GM06990 (cell line): ENCODE measurements at regions not wholly inside any gene's neighbourhood (a gene's known extent, or its start where the extent isn't known, plus 50 kb on each side); places are given as distances from the start of the nearest gene placed in this dataset.

Experiments used
- DNase-seq: peaks from one replicate; pipeline ENCODE4 v3.0.0-alpha.2; 2011; ENCODE audit not compliant: insufficient read length; ENCODE audit errors: extremely low read depth
- H3K27me3 ChIP-seq: replicated peaks from 2 replicates; pipeline ENCODE4 v1.6.0; 2011; ENCODE audit warnings: low read length; ENCODE audit not compliant: control insufficient read depth, insufficient read depth
- H3K36me3 ChIP-seq: 2 replicates; pipeline ENCODE4 v1.5.1; 2011; ENCODE audit warnings: low read length; ENCODE audit not compliant: control insufficient read depth, insufficient read depth
- H3K4me3 ChIP-seq: replicated peaks from 2 replicates; pipeline ENCODE4 v1.5.1; 2011; ENCODE audit warnings: low read depth, mild to moderate bottlenecking, control low read depth, low read length
- CTCF ChIP-seq: IDR thresholded peaks from 2 replicates; pipeline ENCODE4 v1.5.1; 2011; ENCODE audit warnings: low read length, control low read depth, mild to moderate bottlenecking, inconsistent platforms; ENCODE audit not compliant: insufficient read depth, poor library complexity, severe bottlenecking

GRCh38 chr1:69201716-69202115, 366.0 kb upstream of the LRRC7 start:
- TF ChIP-seq CTCF: no peak
- DNase-seq: no peak

GRCh38 chr1:69203166-69203565, 364.6 kb upstream of the LRRC7 start:
- Histone ChIP-seq H3K27me3 (no peaks in the 10 kb centered on the region), H3K4me3 (no peak overlapping the region), H3K36me3 (no peaks in the 10 kb centered on the region)
- TF ChIP-seq CTCF: no peak
- no peak for DNase-seq

More at GRCh38 chr1:69201716-69202115, 366.0 kb upstream of the LRRC7 start:
- H3K4me3 ChIP-seq: no peak overlapping the region
- no peaks in the 10 kb centered on the region for H3K36me3 ChIP-seq
- H3K27me3 ChIP-seq: no peaks in the 10 kb centered on the region

DNA sequence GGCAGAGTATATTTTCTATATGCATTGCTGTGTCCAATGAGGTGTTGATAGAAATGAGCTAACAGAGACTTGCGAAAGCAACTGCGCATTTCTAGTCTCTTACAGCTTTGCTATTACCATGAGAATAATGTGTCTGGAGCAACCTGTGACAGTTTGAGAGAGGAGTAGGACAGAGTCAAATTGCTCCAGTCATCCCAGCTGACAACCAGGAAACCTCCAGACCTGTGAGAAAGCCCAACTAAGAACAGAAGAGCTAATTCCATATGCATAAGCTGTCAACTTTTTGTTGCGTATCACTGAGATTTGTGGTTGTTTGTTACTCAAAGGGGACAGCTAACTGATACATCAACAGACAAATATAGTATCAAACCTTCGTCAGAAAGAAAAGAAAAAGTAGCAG, 354.1 kb upstream of the LRRC7 start:
- Histone ChIP-seq H3K36me3 (no peaks in the 10 kb centered on the region), H3K27me3 (no peaks in the 10 kb centered on the region), H3K4me3 (no peak overlapping the region)
- no peak for DNase-seq
- TF ChIP-seq CTCF: no peak

DNA sequence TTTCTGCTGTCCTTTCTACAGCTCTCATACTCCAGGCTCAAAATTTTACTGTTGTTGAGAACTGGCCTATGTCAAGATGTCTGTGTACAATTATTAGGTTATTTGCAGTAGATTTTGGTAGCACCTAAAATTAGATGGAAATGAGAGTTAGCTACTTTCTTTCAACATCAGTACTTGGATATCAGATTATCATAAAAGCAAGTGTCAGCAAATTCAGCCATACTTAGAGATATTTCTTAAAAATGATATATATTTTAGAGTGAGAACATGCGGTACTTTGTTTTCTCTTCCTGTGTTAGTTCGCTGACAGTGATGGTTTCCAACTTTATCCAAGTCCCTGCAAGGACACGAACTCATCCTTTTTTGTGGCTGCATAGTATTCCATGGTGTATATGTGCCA, 351.8 kb upstream of the LRRC7 start:
- Histone ChIP-seq H3K27me3 (no peaks in the 10 kb centered on the region), H3K36me3 (no peaks in the 10 kb centered on the region), H3K4me3 (no peak overlapping the region)
- no peak for DNase-seq
- no peak for TF ChIP-seq CTCF

- no peaks in the 10 kb centered on the region for H3K36me3 ChIP-seq
- DNase-seq: no peak
- no peak for TF ChIP-seq CTCF
- no peaks in the 10 kb centered on the region for H3K27me3 ChIP-seq
- H3K4me3 ChIP-seq: no peak overlapping the region
Observed at GRCh38 chr1:69220672-69221071, 347.1 kb upstream of the LRRC7 start.

GRCh38 chr1:69221524-69221923, 346.2 kb upstream of the LRRC7 start:
- no peak for TF ChIP-seq CTCF

More at GRCh38 chr1:69221524-69221923, 346.2 kb upstream of the LRRC7 start:
- no peaks in the 10 kb centered on the region for H3K27me3 ChIP-seq
- H3K4me3 ChIP-seq: no peak overlapping the region
- DNase-seq: no peak
- H3K36me3 ChIP-seq: no peaks in the 10 kb centered on the region
